ENCODE measurements at regions not wholly inside any gene's neighbourhood (a gene's known extent, or its start where the extent isn't known, plus 50 kb on each side); places are given as distances from the start of the nearest gene placed in this dataset.
"Not testable (repeated sequence)": the region's sequence is repeated elsewhere in the genome, so short reads cannot be mapped to it uniquely, and the experiment has no call there.

- no peak for DNase-seq
These were observed 145.3 kb upstream of the ECI2 start for GRCh38 chr6:4280707-4281106.

- DNase-seq, result no peak
These were observed 144.7 kb upstream of the ECI2 start for GRCh38 chr6:4280031-4280430.

GRCh38 chr6:4274382-4275082 lies 139.2 kb upstream of the ECI2 start:
- DNase-seq, result no peak

- DNase-seq, result no peak
These were observed 137.6 kb upstream of the ECI2 start for GRCh38 chr6:4272996-4273395.

GRCh38 chr6:4271761-4272470 lies 136.5 kb upstream of the ECI2 start:
- DNase-seq, result no peak

- DNase-seq, result peak; percentile 41
These were observed 135.4 kb upstream of the ECI2 start for GRCh38 chr6:4270776-4271175.

GRCh38 chr6:4270001-4270400 lies 134.6 kb upstream of the ECI2 start:
- DNase-seq, result peak; percentile 86

- DNase-seq, result no peak
These were observed 132.8 kb upstream of the ECI2 start for GRCh38 chr6:4268171-4268570.

GRCh38 chr6:4265740-4266139 lies 130.4 kb upstream of the ECI2 start:
- no peak for DNase-seq

- no peak for DNase-seq
These were observed 129.2 kb upstream of the ECI2 start for GRCh38 chr6:4264601-4265000.

- DNase-seq, result no peak
These were observed 128.7 kb upstream of the ECI2 start for GRCh38 chr6:4264081-4264480.

GRCh38 chr6:4262526-4262925 lies 127.2 kb upstream of the ECI2 start:
- no peak for DNase-seq

- DNase-seq, result no peak
These were observed 124.0 kb upstream of the ECI2 start for GRCh38 chr6:4259391-4259790.

- DNase-seq, result no peak
These were observed 123.4 kb upstream of the ECI2 start for GRCh38 chr6:4258733-4259132.

GRCh38 chr6:4256969-4257368 lies 121.6 kb upstream of the ECI2 start:
- DNase-seq, result no peak

GRCh38 chr6:4253604-4254231 lies 118.3 kb upstream of the ECI2 start:
- DNase-seq, result peak; percentile 71

- DNase-seq, result not testable (repeated sequence)
These were observed 117.1 kb upstream of the ECI2 start for GRCh38 chr6:4252445-4252844.

GRCh38 chr6:4250645-4251044 lies 115.3 kb upstream of the ECI2 start:
- DNase-seq, result no peak

- not testable (repeated sequence) for DNase-seq
These were observed 108.5 kb upstream of the ECI2 start for GRCh38 chr6:4243832-4244231.

GRCh38 chr6:4243237-4243636 lies 107.9 kb upstream of the ECI2 start:
- DNase-seq, result no peak

GRCh38 chr6:4242601-4243000 lies 107.2 kb upstream of the ECI2 start:
- no peak for DNase-seq

- DNase-seq, result no peak
These were observed 104.8 kb upstream of the ECI2 start for GRCh38 chr6:4240148-4240547.

- no peak for DNase-seq
These were observed 89.9 kb upstream of the ECI2 start for GRCh38 chr6:4225161-4225872.

All from NCI-H2171 treated with DMSO at 0.1 percent for 48 hours (cell line).